Lower leg skin (tissue), 3 donors: ENCODE measurements at regions not wholly inside any gene's neighbourhood (a gene's known extent, or its start where the extent isn't known, plus 50 kb on each side); places are given as distances from the start of the nearest gene placed in this dataset.

Experiments used
- CTCF ChIP-seq, 3 donors: fragments of 450-650 bp; IDR thresholded peaks; one replicate each; pipeline ENCODE4 v1.5.1; 2016; ENCODE audit warnings: antibody characterized with exemption in 3 of 3, mild to moderate bottlenecking in 3 of 3, moderate library complexity in 2 of 3
- POLR2A ChIP-seq, 2 donors: fragments of 450-650 bp; IDR thresholded peaks; one replicate each; pipeline ENCODE4 v1.6.1; 2016 to 2017; ENCODE audit warnings: antibody characterized with exemption in 2 of 2, mild to moderate bottlenecking in 1 of 2, moderate library complexity in 1 of 2

- TF ChIP-seq CTCF (IDR thresholded peaks at IDR 0.05) (no peak), POLR2A (IDR thresholded peaks at IDR 0.05) (no peak)
Measured at GRCh38 chr2:57084697-57085281, 901.0 kb downstream of the CCDC85A start.
